Activated naive CD8-positive, alpha-beta T cell treated with anti-CD3 and anti-CD28 coated beads, Interleukin-2, amount 10 ng/mL, durations not matched to agents 7 days and 5 days (primary cell): ENCODE measurements at regions not wholly inside any gene's neighbourhood (a gene's known extent, or its start where the extent isn't known, plus 50 kb on each side); places are given as distances from the start of the nearest gene placed in this dataset.

Experiments
- ATAC-seq: fragments of 150-1000 bp; cut with Tn5 transposase; one replicate; pipeline ENCODE4 v1.10.0; 2021; ENCODE audit warnings: low read depth, moderate library complexity
- POLR2A ChIA-PET: fragments of 350-600 bp; sonication (Branson Sonifier 250); formaldehyde crosslinking; loops from one replicate; lab custom pipeline; 2021; ENCODE audit warnings: antibody characterized with exemption; lab: Charles Lee
- DNase-seq: peaks from one replicate; pipeline ENCODE4 v3.0.0; 2021
- H3K27ac Mint-ChIP-seq: one replicate; pipeline ENCODE4 v1.8.0; 2022; ENCODE audit warnings: mild to moderate bottlenecking, mixed read lengths
- H3K27me3 Mint-ChIP-seq: one replicate; pipeline ENCODE4 v1.8.0; 2022; ENCODE audit warnings: mild to moderate bottlenecking, moderate library complexity, mixed read lengths
- H3K36me3 Mint-ChIP-seq: one replicate; pipeline ENCODE4 v1.8.0; 2021; ENCODE audit warnings: mild to moderate bottlenecking, mixed read lengths
- H3K4me1 Mint-ChIP-seq: one replicate; pipeline ENCODE4 v1.8.0; 2021; ENCODE audit warnings: mixed read lengths
- H3K4me3 Mint-ChIP-seq: one replicate; pipeline ENCODE4 v1.8.0; 2022; ENCODE audit warnings: mild to moderate bottlenecking, moderate library complexity, mixed read lengths
- H3K9me3 Mint-ChIP-seq: one replicate; pipeline ENCODE4 v1.8.0; 2021; ENCODE audit warnings: mixed read lengths

- Mint-ChIP-seq H3K4me1 (no peaks in the 10 kb centered on the region), H3K27ac (no peak overlapping the region), H3K9me3 (no peaks in the 10 kb centered on the region), H3K27me3 (peaks cover 1% of the 10 kb centered on the region), H3K4me3 (no peak overlapping the region), H3K36me3 (no peaks in the 10 kb centered on the region)
- POLR2A ChIA-PET: no interaction called here
- no peak for ATAC-seq
- no peak for DNase-seq
Measured at GRCh38 chr5:172564883-172565282, 76.2 kb upstream of the NEURL1B start.

- ATAC-seq (no peak), DNase-seq (no peak)
- no peak overlapping the region for H3K4me3 Mint-ChIP-seq
- H3K27ac Mint-ChIP-seq: no peak overlapping the region
- POLR2A ChIA-PET: no interaction called here
- H3K9me3 Mint-ChIP-seq: no peaks in the 10 kb centered on the region
- no peaks in the 10 kb centered on the region for H3K36me3 Mint-ChIP-seq
- no peaks in the 10 kb centered on the region for H3K4me1 Mint-ChIP-seq
- peaks cover 1% of the 10 kb centered on the region for H3K27me3 Mint-ChIP-seq
Measured at GRCh38 chr5:172564188-172564587, 76.9 kb upstream of the NEURL1B start.

- no peaks in the 10 kb centered on the region for H3K4me1 Mint-ChIP-seq
- no peaks in the 10 kb centered on the region for H3K36me3 Mint-ChIP-seq
- H3K27ac Mint-ChIP-seq: no peak overlapping the region
- H3K27me3 Mint-ChIP-seq: peaks cover 1% of the 10 kb centered on the region
- POLR2A ChIA-PET: no interaction called here
- no peaks in the 10 kb centered on the region for H3K9me3 Mint-ChIP-seq
- H3K4me3 Mint-ChIP-seq: no peak overlapping the region
- no peak for ATAC-seq
- no peak for DNase-seq
Measured at GRCh38 chr5:172562443-172562842, 78.6 kb upstream of the NEURL1B start.

- Mint-ChIP-seq H3K36me3 (no peaks in the 10 kb centered on the region), H3K4me1 (no peaks in the 10 kb centered on the region), H3K9me3 (no peaks in the 10 kb centered on the region), H3K27ac (no peak overlapping the region), H3K27me3 (peaks cover 1% of the 10 kb centered on the region), H3K4me3 (no peak overlapping the region)
- POLR2A ChIA-PET: no interaction called here
- no peak for ATAC-seq
- no peak for DNase-seq
Measured at GRCh38 chr5:172561151-172561550, 79.9 kb upstream of the NEURL1B start.

- H3K4me1 Mint-ChIP-seq: no peaks in the 10 kb centered on the region
- no peak overlapping the region for H3K4me3 Mint-ChIP-seq
- no peak for ATAC-seq
- H3K27me3 Mint-ChIP-seq: peaks cover 1% of the 10 kb centered on the region
- POLR2A ChIA-PET: no interaction called here
- H3K27ac Mint-ChIP-seq: no peak overlapping the region
- no peak for DNase-seq
- no peaks in the 10 kb centered on the region for H3K9me3 Mint-ChIP-seq
- no peaks in the 10 kb centered on the region for H3K36me3 Mint-ChIP-seq
Measured at GRCh38 chr5:172559004-172559932, 81.8 kb upstream of the NEURL1B start.

- POLR2A ChIA-PET: no interaction called here
- DNase-seq: no peak
- Mint-ChIP-seq H3K27me3 (peaks cover 1% of the 10 kb centered on the region), H3K27ac (no peak overlapping the region), H3K9me3 (no peaks in the 10 kb centered on the region), H3K4me1 (no peaks in the 10 kb centered on the region), H3K36me3 (no peaks in the 10 kb centered on the region), H3K4me3 (no peak overlapping the region)
- ATAC-seq: no peak
Measured at GRCh38 chr5:172558076-172558976, 82.7 kb upstream of the NEURL1B start.

- Mint-ChIP-seq H3K27me3 (peaks cover 1% of the 10 kb centered on the region), H3K9me3 (no peaks in the 10 kb centered on the region), H3K27ac (no peak overlapping the region), H3K4me1 (no peaks in the 10 kb centered on the region), H3K4me3 (no peak overlapping the region), H3K36me3 (no peaks in the 10 kb centered on the region)
- DNase-seq: no peak
- ATAC-seq: no peak
- POLR2A ChIA-PET: no interaction called here
Measured at GRCh38 chr5:172556971-172557461, 84.0 kb upstream of the NEURL1B start.

- Mint-ChIP-seq H3K9me3 (no peaks in the 10 kb centered on the region), H3K4me1 (no peaks in the 10 kb centered on the region), H3K27ac (no peak overlapping the region), H3K4me3 (no peak overlapping the region), H3K36me3 (no peaks in the 10 kb centered on the region), H3K27me3 (no peaks in the 10 kb centered on the region)
- DNase-seq (no peak), ATAC-seq (no peak)
- POLR2A ChIA-PET: no interaction called here
Measured at GRCh38 chr5:172556262-172556661, 84.8 kb upstream of the NEURL1B start.

GRCh38 chr5:172554562-172554961 lies 86.5 kb upstream of the NEURL1B start:
- POLR2A ChIA-PET: no interaction called here
- ATAC-seq: no peak
- H3K4me3 Mint-ChIP-seq: no peak overlapping the region

GRCh38 chr5:172553903-172554302 lies 87.2 kb upstream of the NEURL1B start:
- no peak for DNase-seq
- H3K4me3 Mint-ChIP-seq: no peak overlapping the region
- no peak overlapping the region for H3K27ac Mint-ChIP-seq
- no peaks in the 10 kb centered on the region for H3K27me3 Mint-ChIP-seq
- H3K9me3 Mint-ChIP-seq: no peaks in the 10 kb centered on the region
- no peaks in the 10 kb centered on the region for H3K4me1 Mint-ChIP-seq
- POLR2A ChIA-PET: no interaction called here
- no peaks in the 10 kb centered on the region for H3K36me3 Mint-ChIP-seq
- ATAC-seq: no peak

More at GRCh38 chr5:172554562-172554961, 86.5 kb upstream of the NEURL1B start:
- Mint-ChIP-seq H3K27me3 (no peaks in the 10 kb centered on the region), H3K9me3 (no peaks in the 10 kb centered on the region), H3K36me3 (no peaks in the 10 kb centered on the region), H3K4me1 (no peaks in the 10 kb centered on the region), H3K27ac (no peak overlapping the region)
- no peak for DNase-seq

GRCh38 chr5:172553167-172553566 lies 87.9 kb upstream of the NEURL1B start:
- DNase-seq: no peak
- H3K4me3 Mint-ChIP-seq: no peak overlapping the region
- no peak overlapping the region for H3K27ac Mint-ChIP-seq
- H3K4me1 Mint-ChIP-seq: no peaks in the 10 kb centered on the region
- H3K27me3 Mint-ChIP-seq: no peaks in the 10 kb centered on the region
- no peaks in the 10 kb centered on the region for H3K9me3 Mint-ChIP-seq
- POLR2A ChIA-PET: no interaction called here
- no peaks in the 10 kb centered on the region for H3K36me3 Mint-ChIP-seq
- ATAC-seq: no peak

- H3K27me3 Mint-ChIP-seq: peaks cover 3% of the 10 kb centered on the region
- no peak for ATAC-seq
- no peak for DNase-seq
Measured at GRCh38 chr5:172550996-172551395, 90.1 kb upstream of the NEURL1B start.

GRCh38 chr5:172550096-172550765 lies 90.8 kb upstream of the NEURL1B start:
- no peaks in the 10 kb centered on the region for H3K36me3 Mint-ChIP-seq
- H3K27ac Mint-ChIP-seq: no peak overlapping the region
- POLR2A ChIA-PET: no interaction called here
- no peak for ATAC-seq
- no peaks in the 10 kb centered on the region for H3K4me1 Mint-ChIP-seq
- H3K9me3 Mint-ChIP-seq: no peaks in the 10 kb centered on the region
- peaks cover 3% of the 10 kb centered on the region for H3K27me3 Mint-ChIP-seq
- H3K4me3 Mint-ChIP-seq: no peak overlapping the region
- DNase-seq: no peak

More at GRCh38 chr5:172550996-172551395, 90.1 kb upstream of the NEURL1B start:
- Mint-ChIP-seq H3K9me3 (no peaks in the 10 kb centered on the region), H3K36me3 (no peaks in the 10 kb centered on the region), H3K27ac (no peak overlapping the region), H3K4me3 (no peak overlapping the region), H3K4me1 (no peaks in the 10 kb centered on the region)
- POLR2A ChIA-PET: no interaction called here
